GM12878 (cell line): ENCODE measurements at regions not wholly inside any gene's neighbourhood (a gene's known extent, or its start where the extent isn't known, plus 50 kb on each side); places are given as distances from the start of the nearest gene placed in this dataset.

Experiments used
- ATAC-seq: fragments of 200-7000 bp; cut with Tn5 transposase; 3 replicates; pipeline ENCODE4 v1.9.1; 2020; ENCODE audit warnings: mild to moderate bottlenecking, moderate library complexity
- BruUV-seq: library from RNA; stranded (reverse); fragments of 400-500 nt; replicated peaks from 2 replicates; lab custom pipeline; 2021; lab: Mats Ljungman, UMichigan
- CTCF ChIA-PET: fragments of 300-600 bp; sonication (Branson Sonifier 250); formaldehyde crosslinking; extraction: SDS; loops from one replicate; lab custom pipeline; 2021; ENCODE audit warnings: inconsistent platforms; lab: Yijun Ruan, JAX
- POLR2A ChIA-PET: fragments of 350-600 bp; formaldehyde crosslinking; extraction: SDS; loops from one replicate; lab custom pipeline; 2021; ENCODE audit warnings: inconsistent platforms; lab: Charles Lee
- RAD21 ChIA-PET: fragments of 300-600 bp; sonication (Branson Sonifier 250); formaldehyde crosslinking; loops from one replicate; lab custom pipeline; 2023; ENCODE audit warnings: antibody characterized with exemption; ENCODE audit not compliant: unreplicated experiment; lab: Charles Lee
- SMC1A ChIA-PET: fragments of 300-600 bp; sonication (Branson Sonifier 250); formaldehyde crosslinking; loops from one replicate; lab custom pipeline; 2023; ENCODE audit not compliant: unreplicated experiment, uncharacterized antibody; lab: Charles Lee
- DNase-seq: peaks from one replicate; pipeline ENCODE4 v3.0.0-alpha.2; 2011; ENCODE audit warnings: low read depth, low spot score
- FAIRE-seq: peaks from 3 replicates; lab custom pipeline; 2011; peaks lifted over from hg19 to GRCh38; lab: Jason Lieb, UNC
- H2AFZ ChIP-seq: 2 replicates; pipeline ENCODE4 v1.6.0; 2011; ENCODE audit warnings: low read depth, low read length, control low read depth; ENCODE audit not compliant: control insufficient read depth
- H3K27ac ChIP-seq: 2 replicates; pipeline ENCODE4 v1.5.1; 2011; ENCODE audit warnings: control low read depth; ENCODE audit not compliant: control insufficient read depth, insufficient read depth
- H3K27me3 ChIP-seq, 2 experiments: replicated peaks in 1 of 2; 2 replicates each; pipeline versions ENCODE4 v1.6.0 to v1.6.1; 2011; ENCODE audit warnings: low read length in 1 of 2; ENCODE audit not compliant: control insufficient read depth in 2 of 2, insufficient read depth in 2 of 2
- H3K36me3 ChIP-seq, 2 experiments: 2 replicates each; pipeline ENCODE4 v1.5.1; 2011; ENCODE audit warnings: low read length in 1 of 2; ENCODE audit not compliant: control insufficient read depth in 2 of 2, insufficient read depth in 2 of 2
- H3K4me1 ChIP-seq: 2 replicates; pipeline ENCODE4 v1.6.1; 2011; ENCODE audit warnings: mild to moderate bottlenecking, low read length, moderate library complexity, mixed read lengths; ENCODE audit not compliant: control insufficient read depth, insufficient read depth
- H3K4me2 ChIP-seq: 2 replicates; pipeline ENCODE4 v1.6.0; 2011; ENCODE audit warnings: control low read depth; ENCODE audit not compliant: control insufficient read depth, insufficient read depth
- H3K4me3 ChIP-seq: fragments of 200-600 bp; sonication (generic); 2 replicates; pipeline ENCODE4 v1.5.1; 2016
- H3K79me2 ChIP-seq: 2 replicates; pipeline ENCODE4 v1.6.0; 2011; ENCODE audit warnings: low read length; ENCODE audit not compliant: control insufficient read depth, insufficient read depth
- H3K9ac ChIP-seq: 2 replicates; pipeline ENCODE4 v1.8.0; 2011; ENCODE audit warnings: low read length, control low read depth, mixed read lengths; ENCODE audit not compliant: control insufficient read depth, insufficient read depth
- H3K9me3 ChIP-seq: replicated peaks from 3 replicates; pipeline ENCODE4 v1.5.1; 2011; ENCODE audit warnings: mild to moderate bottlenecking, low read length; ENCODE audit not compliant: control insufficient read depth, insufficient read depth
- H4K20me1 ChIP-seq: 2 replicates; pipeline ENCODE4 v1.6.0; 2011; ENCODE audit not compliant: control insufficient read depth, insufficient read depth
- ATF2 ChIP-seq: IDR thresholded peaks from 2 replicates; pipeline ENCODE4 v1.6.1; 2012; ENCODE audit warnings: low read length, inconsistent platforms
- BHLHE40 ChIP-seq, 2 experiments: fragments of 450-650 bp in 1 of 2; IDR thresholded peaks; 2 replicates each; pipeline ENCODE4 v1.6.1; 2011 to 2017; ENCODE audit warnings: low read depth in 2 of 2, borderline replicate concordance in 1 of 2, improper control_type of control experiment in 1 of 2, low read length in 1 of 2, mild to moderate bottlenecking in 1 of 2
- FOXK2 ChIP-seq: fragments of 450-650 bp; IDR thresholded peaks from 2 replicates; pipeline ENCODE4 v1.6.1; 2017; ENCODE audit warnings: mild to moderate bottlenecking, moderate library complexity
- FOXM1 ChIP-seq: IDR thresholded peaks from 2 replicates; pipeline ENCODE4 v1.6.1; 2012; ENCODE audit warnings: low read depth, mild to moderate bottlenecking, inconsistent platforms, low read length, moderate library complexity
- HCFC1 ChIP-seq: fragments of 150-350 bp; IDR thresholded peaks from 2 replicates; pipeline ENCODE4 v1.6.1; 2014; ENCODE audit warnings: low read length
- IRF5 ChIP-seq: fragments of 450-650 bp; IDR thresholded peaks from 2 replicates; pipeline ENCODE4 v1.6.1; 2017; ENCODE audit warnings: borderline replicate concordance
- KLF5 ChIP-seq: fragments of 450-650 bp; IDR thresholded peaks from 2 replicates; pipeline ENCODE4 v1.6.1; 2014; ENCODE audit warnings: mild to moderate bottlenecking; ENCODE audit not compliant: partially characterized antibody
- MLLT1 ChIP-seq: fragments of 450-650 bp; IDR thresholded peaks from 2 replicates; pipeline ENCODE4 v1.6.1; 2016; ENCODE audit warnings: mild to moderate bottlenecking
- RAD21 ChIP-seq: IDR thresholded peaks from 2 replicates; pipeline ENCODE4 v1.6.1; 2011; ENCODE audit warnings: mild to moderate bottlenecking, low read depth, low read length, moderate library complexity; ENCODE audit not compliant: insufficient read depth
- RELA ChIP-seq: fragments of 450-650 bp; IDR thresholded peaks from 2 replicates; pipeline ENCODE4 v1.8.0; 2014; ENCODE audit warnings: borderline replicate concordance; ENCODE audit not compliant: partially characterized antibody
- RELB ChIP-seq: fragments of 450-650 bp; IDR thresholded peaks from 2 replicates; pipeline ENCODE4 v1.6.1; 2017; ENCODE audit warnings: low read depth, mild to moderate bottlenecking, moderate library complexity
- USF1 ChIP-seq: IDR thresholded peaks from 2 replicates; pipeline ENCODE4 v1.6.1; 2011; ENCODE audit warnings: borderline replicate concordance, low read depth, mild to moderate bottlenecking, moderate library complexity, mixed read lengths, low read length; ENCODE audit not compliant: insufficient read depth; ENCODE audit errors: extremely low read length
- WRNIP1 ChIP-seq: IDR thresholded peaks from 2 replicates; pipeline ENCODE4 v1.6.1; 2011; ENCODE audit warnings: low read depth, low read length, improper control_type of control experiment, borderline replicate concordance
- ZNF207 ChIP-seq: fragments of 450-650 bp; IDR thresholded peaks from 2 replicates; pipeline ENCODE4 v1.6.1; 2014; ENCODE audit warnings: antibody characterized with exemption, mild to moderate bottlenecking, borderline replicate concordance
- ZNF384 ChIP-seq: IDR thresholded peaks from 2 replicates; pipeline ENCODE4 v1.6.1; 2012; ENCODE audit warnings: low read depth, mild to moderate bottlenecking, low read length, improper control_type of control experiment, borderline replicate concordance
- WGBS: methylation state at CpG from one replicate; pipeline ENCODE4 v1.1.6; 2016; ENCODE audit warnings: low lambda C conversion rate; ENCODE audit not compliant: insufficient replicate concordance, insufficient coverage; ENCODE audit errors: missing lambda C conversion rate; 5-methylcytosine and 5-hydroxymethylcytosine counted together
- in situ Hi-C: fragments of 300-500 bp; cut with MboI; formaldehyde crosslinking; loops from 9 replicates; pipeline ENCODE4 v1.14.3; 2018; ENCODE audit warnings: mixed read lengths
- intact Hi-C: fragments of 100-400 bp; cut with micrococcal nuclease; formaldehyde crosslinking; loops from one replicate; pipeline ENCODE4 v1.14.2; 2022; ENCODE audit not compliant: unreplicated experiment

- CTCF ChIA-PET = interaction anchor here (0.6 kb wide), 1 partner anchor 1137 kb away, joined by 3 read pairs; no protein-coding TSS in a partner anchor
- WGBS = 49% methylated on average over 3 of the region's 3 CpGs
- TF ChIP-seq RELA (no peak), BHLHE40 (IDR thresholded peaks at IDR 0.05; ENCODE audit: borderline replicate concordance in 1 of 2, low read depth in 2 of 2, low read length in 1 of 2) (no peak), ZNF207 (no peak), ZNF384 (no peak), HCFC1 (no peak), RAD21 (no peak), ATF2 (no peak), FOXK2 (no peak), MLLT1 (no peak), WRNIP1 (no peak), KLF5 (no peak), USF1 (no peak), IRF5 (no peak), RELB (no peak), FOXM1 (no peak)
- TF ChIP-seq, all 136 proteins: peak for 0
- no peaks in the 10 kb centered on the region for H4K20me1 ChIP-seq
- ChIA-PET RAD21 (no interaction called here), POLR2A (no interaction called here), SMC1A (interaction anchor here (1.3 kb wide), 1 partner anchor 10 kb away, joined by 7 read pairs; no protein-coding TSS in a partner anchor)
- no peaks in the 10 kb centered on the region for H3K36me3 ChIP-seq
- no peaks in the 10 kb centered on the region for H3K79me2 ChIP-seq
- no peak overlapping the region for H2AFZ ChIP-seq
- intact Hi-C loops (no loop called here), in situ Hi-C loops (no loop called here)
- no peak overlapping the region for H3K27ac ChIP-seq
- H3K4me1 ChIP-seq = no peaks in the 10 kb centered on the region
- DNase-seq = no peak
- no peak overlapping the region for H3K9ac ChIP-seq
- H3K4me3 ChIP-seq = no peak overlapping the region
- BruUV-seq = no TSS peak
- ATAC-seq = no peak
- no peaks in the 10 kb centered on the region for H3K9me3 ChIP-seq
- FAIRE-seq = no peak
- no peaks in the 10 kb centered on the region for H3K27me3 ChIP-seq
- no peak overlapping the region for H3K4me2 ChIP-seq
Measured at GRCh38 chr5:33228149-33228548, 212.6 kb upstream of the TARS1 start.
